Fibroblast of mammary gland (primary cell): ENCODE measurements at regions not wholly inside any gene's neighbourhood (a gene's known extent, or its start where the extent isn't known, plus 50 kb on each side); places are given as distances from the start of the nearest gene placed in this dataset.

Source experiments
- DNase-seq: peaks from one replicate; pipeline ENCODE4 v3.0.0-alpha.2; 2010; ENCODE audit warnings: low read depth
- H3K4me3 ChIP-seq: 2 replicates; pipeline ENCODE4 v1.5.1; 2011; ENCODE audit warnings: low read depth, mild to moderate bottlenecking, low read length, moderate library complexity; ENCODE audit not compliant: control insufficient read depth
- TF ChIP-seq, protein P1 (sequence below): conservative IDR thresholded peaks from 2 replicates; pipeline ENCODE4 v1.5.1; 2011; ENCODE audit warnings: low read depth, low read length, inconsistent platforms; ENCODE audit not compliant: control insufficient read depth, insufficient read depth

DNA sequence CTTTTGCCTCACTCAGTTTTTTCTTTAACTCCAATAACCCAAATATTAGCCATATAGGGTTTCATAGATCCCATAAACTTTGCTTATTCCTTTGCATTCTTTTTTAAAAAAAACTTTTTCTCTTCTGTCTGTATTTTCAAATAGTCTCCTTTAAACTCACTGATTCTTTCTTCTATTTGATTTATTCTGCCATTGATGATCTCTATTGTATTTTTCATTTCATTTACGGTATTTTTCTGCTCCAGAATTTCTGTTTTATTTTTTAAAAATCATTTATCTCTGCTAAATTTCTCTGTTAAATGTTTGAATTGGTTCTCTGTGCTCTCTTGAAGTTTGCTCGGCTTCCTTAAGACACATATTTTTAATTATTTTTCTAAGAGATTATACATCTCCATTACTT, 573.3 kb upstream of the MAN1A1 start:
- TF ChIP-seq, protein P1, sequence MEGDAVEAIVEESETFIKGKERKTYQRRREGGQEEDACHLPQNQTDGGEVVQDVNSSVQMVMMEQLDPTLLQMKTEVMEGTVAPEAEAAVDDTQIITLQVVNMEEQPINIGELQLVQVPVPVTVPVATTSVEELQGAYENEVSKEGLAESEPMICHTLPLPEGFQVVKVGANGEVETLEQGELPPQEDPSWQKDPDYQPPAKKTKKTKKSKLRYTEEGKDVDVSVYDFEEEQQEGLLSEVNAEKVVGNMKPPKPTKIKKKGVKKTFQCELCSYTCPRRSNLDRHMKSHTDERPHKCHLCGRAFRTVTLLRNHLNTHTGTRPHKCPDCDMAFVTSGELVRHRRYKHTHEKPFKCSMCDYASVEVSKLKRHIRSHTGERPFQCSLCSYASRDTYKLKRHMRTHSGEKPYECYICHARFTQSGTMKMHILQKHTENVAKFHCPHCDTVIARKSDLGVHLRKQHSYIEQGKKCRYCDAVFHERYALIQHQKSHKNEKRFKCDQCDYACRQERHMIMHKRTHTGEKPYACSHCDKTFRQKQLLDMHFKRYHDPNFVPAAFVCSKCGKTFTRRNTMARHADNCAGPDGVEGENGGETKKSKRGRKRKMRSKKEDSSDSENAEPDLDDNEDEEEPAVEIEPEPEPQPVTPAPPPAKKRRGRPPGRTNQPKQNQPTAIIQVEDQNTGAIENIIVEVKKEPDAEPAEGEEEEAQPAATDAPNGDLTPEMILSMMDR = no peak
- DNase-seq = no peak
- no peak overlapping the region for H3K4me3 ChIP-seq

DNA sequence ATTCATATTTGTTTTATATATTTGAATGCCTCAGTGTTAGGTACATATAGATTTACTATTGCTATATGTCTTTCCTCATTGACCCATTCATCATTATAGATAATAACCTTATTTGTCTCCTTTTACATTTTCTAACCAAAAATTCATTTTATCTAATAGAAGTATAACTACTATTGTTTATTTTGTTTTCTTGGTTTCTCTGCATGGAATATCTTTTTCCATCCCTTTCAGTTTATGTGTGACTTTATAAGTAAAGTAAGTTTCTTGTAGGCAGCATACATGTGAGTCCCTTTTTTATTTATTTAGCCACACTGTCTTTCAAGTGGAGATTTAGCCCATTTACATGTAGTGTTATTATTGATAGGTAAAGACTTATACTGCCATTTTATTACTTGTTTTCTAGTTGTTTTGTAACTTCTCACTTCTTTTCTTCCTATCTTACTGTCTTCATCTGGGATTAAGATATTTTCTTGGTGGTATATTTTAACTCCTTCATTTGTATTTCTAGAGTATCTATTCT, 572.0 kb upstream of the MAN1A1 start:
- TF ChIP-seq, protein P1 = no peak
- no peak overlapping the region for H3K4me3 ChIP-seq
- DNase-seq = no peak

DNA sequence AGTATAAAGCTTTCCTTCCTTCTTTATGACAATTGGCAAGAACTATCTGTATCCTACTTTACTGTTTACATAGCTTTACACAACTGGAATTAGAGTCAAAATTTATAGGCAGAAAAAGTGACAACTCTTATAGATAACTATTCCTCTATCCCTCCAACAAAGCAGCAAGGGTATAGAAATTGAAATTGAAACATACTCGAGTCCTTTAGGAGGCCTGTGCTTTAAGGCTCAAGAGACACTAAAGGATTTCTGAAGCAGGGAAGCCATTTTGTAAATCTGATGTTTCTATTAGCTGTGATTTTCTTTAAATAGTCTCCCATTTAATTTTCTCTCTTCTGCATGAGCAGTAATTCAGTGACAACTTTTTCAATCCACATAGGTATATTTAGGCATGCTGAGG, 567.6 kb upstream of the MAN1A1 start:
- DNase-seq = no peak
- TF ChIP-seq, protein P1 = no peak
- H3K4me3 ChIP-seq = no peak overlapping the region

DNA sequence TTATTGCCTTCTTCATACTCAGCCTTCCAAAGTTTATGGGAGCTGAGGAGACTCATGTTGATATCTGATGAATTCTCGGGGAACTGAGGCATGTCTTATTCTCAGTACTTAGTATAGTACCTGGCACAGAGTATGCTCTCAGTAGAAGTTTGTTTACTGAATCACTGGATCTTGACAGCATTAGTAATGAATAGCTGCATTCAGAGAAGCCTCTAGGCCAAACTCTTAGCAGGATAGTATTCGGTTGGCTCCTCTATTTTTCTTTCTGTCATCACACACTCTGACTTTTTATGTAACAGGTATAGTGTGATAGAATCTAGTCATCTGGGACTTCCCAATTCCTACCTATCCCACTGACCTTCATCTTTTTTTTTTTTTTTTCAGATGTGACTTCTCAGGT, 566.4 kb upstream of the MAN1A1 start:
- TF ChIP-seq, protein P1 = no peak
- DNase-seq = no peak
- no peak overlapping the region for H3K4me3 ChIP-seq

DNA sequence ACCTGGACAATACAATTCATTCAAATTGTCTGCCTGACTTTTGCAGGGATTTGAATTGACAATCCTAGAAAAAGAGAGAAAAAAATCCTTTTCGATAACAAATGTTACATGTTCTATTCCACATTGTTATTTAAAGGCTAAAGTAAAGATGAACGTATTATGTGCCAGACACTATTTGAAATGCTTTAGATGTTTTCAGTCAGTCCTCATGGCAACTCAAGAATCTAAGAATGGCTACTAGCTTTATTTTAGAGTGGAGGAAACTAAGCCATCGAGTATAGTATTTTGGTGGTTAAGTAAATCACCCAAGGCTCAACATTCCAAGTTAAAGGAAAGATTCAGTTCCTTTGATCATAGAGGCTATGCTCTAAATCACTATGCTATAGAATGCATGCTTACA, 558.6 kb upstream of the MAN1A1 start:
- DNase-seq = no peak
- TF ChIP-seq, protein P1 = no peak
- H3K4me3 ChIP-seq = no peak overlapping the region

DNA sequence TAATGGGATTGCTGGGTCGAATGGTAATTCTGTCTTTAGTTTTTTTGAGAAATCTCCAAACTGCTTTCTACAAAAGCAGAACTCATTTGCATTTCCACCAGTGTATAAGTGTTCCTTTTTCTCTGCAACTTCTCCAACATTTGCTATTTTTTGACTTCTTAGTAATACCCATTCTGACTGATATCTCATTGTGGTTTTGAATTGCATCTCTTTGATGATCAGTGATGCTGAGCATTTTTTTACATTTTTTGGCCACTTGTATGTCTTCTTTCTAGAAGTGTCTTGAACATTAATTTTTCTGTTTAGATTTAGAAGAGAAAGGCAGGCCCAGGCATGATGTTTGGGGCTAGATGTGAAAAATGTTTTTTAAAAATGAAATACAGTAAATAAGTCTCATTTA, 553.1 kb upstream of the MAN1A1 start:
- H3K4me3 ChIP-seq = no peak overlapping the region
- TF ChIP-seq, protein P1 = no peak
- DNase-seq = no peak

DNA sequence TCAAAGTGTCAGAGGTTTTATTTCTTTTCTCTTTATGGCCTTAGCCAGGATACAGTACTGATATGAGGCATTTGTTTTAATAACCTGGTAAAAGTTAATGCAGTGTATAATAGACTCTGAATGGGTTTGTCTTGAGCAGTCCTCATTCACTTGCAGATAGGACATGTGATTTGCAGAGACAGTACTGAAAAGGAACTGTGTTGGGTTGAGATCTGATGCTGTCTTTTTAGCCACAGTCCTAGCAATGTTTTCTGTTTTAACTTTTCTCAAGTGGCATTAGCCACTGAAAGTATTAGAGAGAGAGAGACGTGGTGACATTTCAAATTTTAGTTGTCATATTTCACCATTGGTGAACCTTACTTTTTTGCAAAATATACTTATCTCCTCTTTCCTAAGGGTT, 547.2 kb upstream of the MAN1A1 start:
- no peak for DNase-seq
- TF ChIP-seq, protein P1 = no peak

More for the DNA sequence above, 547.2 kb upstream of the MAN1A1 start:
- no peak overlapping the region for H3K4me3 ChIP-seq
